ENCODE measurements at regions not wholly inside any gene's neighbourhood (a gene's known extent, or its start where the extent isn't known, plus 50 kb on each side); places are given as distances from the start of the nearest gene placed in this dataset.

DNA sequence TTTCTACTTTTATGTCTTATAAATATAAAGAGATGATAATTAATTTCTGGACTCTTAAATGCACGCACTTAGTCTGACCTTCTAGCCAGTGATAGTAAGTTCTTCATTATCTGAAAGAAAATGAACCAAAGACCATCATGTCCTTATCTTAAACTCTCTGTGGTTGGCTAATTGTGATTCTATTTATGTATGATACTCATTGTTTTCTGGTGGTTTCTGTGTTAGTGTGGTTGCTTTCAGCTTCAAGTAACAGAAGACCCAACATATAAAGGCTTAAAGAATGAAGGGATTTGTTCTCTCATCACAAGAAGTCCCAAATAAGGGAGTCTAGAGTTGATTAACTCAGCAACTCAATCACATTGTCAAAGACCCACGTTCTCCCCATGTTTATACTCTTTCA is 225.2 kb upstream of the TANK start:
- TF ChIP-seq, protein P1, sequence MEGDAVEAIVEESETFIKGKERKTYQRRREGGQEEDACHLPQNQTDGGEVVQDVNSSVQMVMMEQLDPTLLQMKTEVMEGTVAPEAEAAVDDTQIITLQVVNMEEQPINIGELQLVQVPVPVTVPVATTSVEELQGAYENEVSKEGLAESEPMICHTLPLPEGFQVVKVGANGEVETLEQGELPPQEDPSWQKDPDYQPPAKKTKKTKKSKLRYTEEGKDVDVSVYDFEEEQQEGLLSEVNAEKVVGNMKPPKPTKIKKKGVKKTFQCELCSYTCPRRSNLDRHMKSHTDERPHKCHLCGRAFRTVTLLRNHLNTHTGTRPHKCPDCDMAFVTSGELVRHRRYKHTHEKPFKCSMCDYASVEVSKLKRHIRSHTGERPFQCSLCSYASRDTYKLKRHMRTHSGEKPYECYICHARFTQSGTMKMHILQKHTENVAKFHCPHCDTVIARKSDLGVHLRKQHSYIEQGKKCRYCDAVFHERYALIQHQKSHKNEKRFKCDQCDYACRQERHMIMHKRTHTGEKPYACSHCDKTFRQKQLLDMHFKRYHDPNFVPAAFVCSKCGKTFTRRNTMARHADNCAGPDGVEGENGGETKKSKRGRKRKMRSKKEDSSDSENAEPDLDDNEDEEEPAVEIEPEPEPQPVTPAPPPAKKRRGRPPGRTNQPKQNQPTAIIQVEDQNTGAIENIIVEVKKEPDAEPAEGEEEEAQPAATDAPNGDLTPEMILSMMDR (conservative IDR thresholded peaks at IDR 0.05; ENCODE audit: low read depth, low read length), result no peak
- no peak overlapping the region for H3K4me3 ChIP-seq (ENCODE audit: low read depth, low read length)
- DNase-seq (ENCODE audit: low read depth), result no peak

DNA sequence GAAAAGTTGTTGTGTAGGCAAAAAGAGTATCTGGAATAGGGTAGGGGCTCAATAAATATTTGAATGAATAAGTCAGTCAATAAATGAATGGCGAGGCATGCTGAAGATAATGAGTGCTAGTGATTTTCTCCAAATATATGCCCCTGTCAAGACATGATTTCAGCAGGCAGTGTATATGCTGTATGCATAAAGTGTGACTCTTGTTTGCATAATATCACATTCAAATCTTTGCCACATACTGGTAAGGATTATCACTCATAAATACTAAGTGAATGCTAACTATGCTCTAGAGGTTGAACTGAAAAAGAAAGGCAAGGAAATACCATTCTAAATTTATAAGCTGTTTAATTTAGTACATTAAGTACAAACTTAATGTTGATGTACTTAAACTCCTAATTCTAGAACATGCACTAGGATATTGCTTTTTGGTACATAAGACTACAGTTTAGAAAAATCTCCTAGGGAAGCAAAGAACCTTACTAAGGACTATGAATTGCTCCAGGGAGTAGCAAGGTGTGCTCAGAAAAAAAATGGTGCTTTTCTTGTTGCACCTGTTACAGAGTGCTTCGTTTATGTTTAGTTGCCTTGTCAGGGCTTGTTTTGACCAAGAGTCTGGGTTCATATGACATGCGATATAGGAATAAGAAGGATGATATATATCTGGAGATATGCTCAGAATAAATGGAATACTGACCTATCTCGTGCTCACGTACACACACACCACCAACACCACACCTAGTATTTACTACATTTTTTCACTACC is 224.0 kb upstream of the TANK start:
- no peak for DNase-seq (ENCODE audit: low read depth)
- TF ChIP-seq, protein P1 (conservative IDR thresholded peaks at IDR 0.05; ENCODE audit: low read depth, low read length), result no peak
- H3K4me3 ChIP-seq (ENCODE audit: low read depth, low read length), result no peak overlapping the region

DNA sequence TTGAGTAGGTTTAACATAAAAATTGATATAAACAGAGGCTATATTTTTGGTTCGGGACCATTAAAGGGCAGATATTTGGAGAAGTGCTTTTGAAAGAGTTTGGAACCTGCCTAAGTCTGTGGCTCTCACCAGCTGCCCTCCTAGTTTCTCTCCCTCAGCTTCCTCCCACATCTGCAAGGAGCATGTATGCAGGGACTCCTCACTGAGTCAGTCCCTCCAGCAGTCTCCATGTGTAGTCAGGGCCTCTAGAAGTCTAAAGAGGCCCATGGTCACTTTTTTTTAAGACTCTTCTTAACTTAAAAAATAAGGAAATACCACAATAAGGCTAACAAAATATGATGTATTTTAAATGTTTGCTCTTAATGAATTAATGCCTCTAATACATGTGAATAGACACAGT is 220.0 kb upstream of the TANK start:
- TF ChIP-seq, protein P1 (conservative IDR thresholded peaks at IDR 0.05; ENCODE audit: low read depth, low read length), result no peak
- peak; percentile 55 for DNase-seq (ENCODE audit: low read depth)
- no peak overlapping the region for H3K4me3 ChIP-seq (ENCODE audit: low read depth, low read length)

DNA sequence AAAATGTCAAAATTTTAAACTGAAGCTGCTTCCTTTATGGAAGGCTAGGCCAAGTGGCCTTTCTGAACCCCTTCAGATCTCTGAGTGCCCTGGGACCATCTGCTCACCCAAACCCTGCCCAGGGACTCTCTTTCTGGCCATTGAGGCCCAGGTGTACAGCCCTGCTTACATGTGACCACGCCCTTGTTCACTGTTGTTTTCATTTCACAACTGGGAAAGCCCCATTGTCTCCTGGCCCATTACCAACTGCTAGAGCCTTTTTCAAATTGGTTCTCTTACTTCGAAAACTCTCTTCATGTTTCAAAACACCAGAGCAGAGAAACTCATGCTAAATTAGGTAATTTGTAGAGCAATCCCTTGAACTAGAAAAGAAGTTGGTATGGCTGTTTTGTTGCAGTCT is 219.5 kb upstream of the TANK start:
- no peak overlapping the region for H3K4me3 ChIP-seq (ENCODE audit: low read depth, low read length)
- TF ChIP-seq, protein P1 (conservative IDR thresholded peaks at IDR 0.05; ENCODE audit: low read depth, low read length), result no peak
- DNase-seq (ENCODE audit: low read depth), result peak; percentile 79

DNA sequence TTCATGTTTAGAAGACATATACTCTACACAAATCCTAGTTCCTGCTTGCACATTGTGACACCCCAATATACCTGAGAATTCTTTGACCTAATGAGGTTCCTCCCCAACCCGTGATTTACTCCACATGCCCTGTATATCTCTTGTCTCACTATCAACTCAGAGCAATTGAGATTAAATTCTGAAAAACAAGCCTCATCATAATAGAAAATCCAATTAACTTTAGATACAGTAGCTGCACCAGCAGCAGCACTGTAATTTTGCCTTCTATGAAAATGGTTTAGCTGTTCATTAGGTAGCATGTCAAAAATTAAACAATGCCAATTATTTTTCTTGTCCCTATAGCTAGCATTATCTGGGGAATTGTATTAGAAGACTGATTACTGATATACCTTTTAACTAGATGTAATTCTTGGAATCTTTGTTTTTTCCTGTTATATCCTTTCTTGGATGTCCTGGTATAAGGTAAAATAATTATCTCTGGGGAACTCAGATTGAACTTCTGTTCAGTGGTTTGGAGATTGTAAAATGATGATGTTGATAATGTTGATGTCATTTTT is 218.9 kb upstream of the TANK start:
- DNase-seq (ENCODE audit: low read depth), result no peak
- H3K4me3 ChIP-seq (ENCODE audit: low read depth, low read length), result no peak overlapping the region
- TF ChIP-seq, protein P1 (conservative IDR thresholded peaks at IDR 0.05; ENCODE audit: low read depth, low read length), result no peak

DNA sequence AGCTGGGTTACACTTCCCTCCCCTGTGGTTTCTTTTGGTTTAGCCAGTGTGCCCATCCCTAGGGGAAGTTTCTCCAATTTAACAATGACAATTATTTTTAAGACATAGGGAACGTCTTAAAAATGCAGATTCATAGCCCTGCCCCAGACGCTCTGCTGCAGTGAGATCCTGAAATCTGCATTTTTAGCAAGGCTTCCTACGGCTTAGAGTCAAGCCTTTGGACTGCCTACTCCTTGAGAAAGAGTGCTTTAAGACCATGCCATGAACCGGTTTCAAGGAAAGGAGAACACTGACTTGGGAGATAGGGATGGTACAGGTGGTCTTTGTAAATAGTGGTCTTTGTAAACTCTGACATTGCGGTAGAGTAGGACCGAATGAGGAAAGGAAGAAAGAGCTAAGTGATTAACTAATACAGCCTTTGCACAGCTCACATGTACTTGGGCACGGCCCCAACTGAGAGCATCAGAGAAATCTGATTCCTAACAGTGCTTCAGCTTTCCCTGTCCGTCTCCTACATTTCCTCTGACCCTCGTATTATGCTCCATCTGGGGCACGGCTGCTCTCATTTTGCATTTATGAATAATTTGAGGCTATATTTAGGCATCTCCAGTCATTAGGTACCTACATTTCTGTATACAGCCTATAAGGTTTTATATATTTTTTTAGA is 217.6 kb upstream of the TANK start:
- TF ChIP-seq, protein P1 (conservative IDR thresholded peaks at IDR 0.05; ENCODE audit: low read depth, low read length), result no peak
- no peak overlapping the region for H3K4me3 ChIP-seq (ENCODE audit: low read depth, low read length)
- DNase-seq (ENCODE audit: low read depth), result no peak

All from choroid plexus epithelial cell (primary cell).